ENCODE measurements at regions not wholly inside any gene's neighbourhood (a gene's known extent, or its start where the extent isn't known, plus 50 kb on each side); places are given as distances from the start of the nearest gene placed in this dataset.

DNA sequence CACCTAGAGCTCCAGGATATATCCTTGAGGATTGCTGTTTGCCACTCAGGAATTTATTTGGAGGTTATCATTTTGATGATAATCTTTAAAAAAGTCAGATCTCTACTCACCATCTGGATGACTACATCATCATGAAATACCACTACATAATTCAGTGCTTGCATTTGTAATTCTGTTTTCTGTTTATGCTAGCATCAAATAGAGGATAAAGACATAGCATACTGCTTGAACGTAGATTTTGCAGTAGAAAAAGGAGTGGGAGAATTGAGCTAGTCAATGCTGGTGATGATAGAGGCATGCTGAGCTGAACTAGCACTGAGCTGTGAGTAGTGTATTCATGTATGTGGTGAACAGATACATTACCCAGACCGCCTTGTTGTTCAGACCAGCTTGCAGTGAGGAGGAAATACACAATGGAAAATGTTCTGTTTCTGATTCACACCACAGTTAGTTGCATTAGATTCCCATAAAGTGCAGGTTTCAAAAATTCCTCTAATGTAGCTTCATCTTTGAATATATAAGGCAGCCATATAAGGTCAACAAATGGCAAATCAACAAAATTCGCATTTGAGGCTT, 68.8 kb upstream of the CDC42EP3 start:
- TF ChIP-seq FOXA1 (IDR thresholded peaks at IDR 0.05) (no peak), MAX (IDR thresholded peaks at IDR 0.05) (no peak), TAF1 (conservative IDR thresholded peaks at IDR 0.05) (no peak), ZBTB33 (IDR thresholded peaks at IDR 0.05) (no peak), RXRA (IDR thresholded peaks at IDR 0.05) (no peak), RAD21 (IDR thresholded peaks at IDR 0.05) (no peak), NR2F2 (IDR thresholded peaks at IDR 0.05) (no peak), SP1 (IDR thresholded peaks at IDR 0.05) (no peak), GABPA (IDR thresholded peaks at IDR 0.05 in 1 of 2, conservative IDR thresholded peaks at IDR 0.05 in 1 of 2) (no peak), YY1 (IDR thresholded peaks at IDR 0.05) (no peak), JUND (IDR thresholded peaks at IDR 0.05) (no peak)
- TF ChIP-seq, protein P1, sequence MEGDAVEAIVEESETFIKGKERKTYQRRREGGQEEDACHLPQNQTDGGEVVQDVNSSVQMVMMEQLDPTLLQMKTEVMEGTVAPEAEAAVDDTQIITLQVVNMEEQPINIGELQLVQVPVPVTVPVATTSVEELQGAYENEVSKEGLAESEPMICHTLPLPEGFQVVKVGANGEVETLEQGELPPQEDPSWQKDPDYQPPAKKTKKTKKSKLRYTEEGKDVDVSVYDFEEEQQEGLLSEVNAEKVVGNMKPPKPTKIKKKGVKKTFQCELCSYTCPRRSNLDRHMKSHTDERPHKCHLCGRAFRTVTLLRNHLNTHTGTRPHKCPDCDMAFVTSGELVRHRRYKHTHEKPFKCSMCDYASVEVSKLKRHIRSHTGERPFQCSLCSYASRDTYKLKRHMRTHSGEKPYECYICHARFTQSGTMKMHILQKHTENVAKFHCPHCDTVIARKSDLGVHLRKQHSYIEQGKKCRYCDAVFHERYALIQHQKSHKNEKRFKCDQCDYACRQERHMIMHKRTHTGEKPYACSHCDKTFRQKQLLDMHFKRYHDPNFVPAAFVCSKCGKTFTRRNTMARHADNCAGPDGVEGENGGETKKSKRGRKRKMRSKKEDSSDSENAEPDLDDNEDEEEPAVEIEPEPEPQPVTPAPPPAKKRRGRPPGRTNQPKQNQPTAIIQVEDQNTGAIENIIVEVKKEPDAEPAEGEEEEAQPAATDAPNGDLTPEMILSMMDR (IDR thresholded peaks at IDR 0.05; ENCODE audit: low read depth, low read length, missing input control) = no peak
- TF ChIP-seq, protein P2, sequence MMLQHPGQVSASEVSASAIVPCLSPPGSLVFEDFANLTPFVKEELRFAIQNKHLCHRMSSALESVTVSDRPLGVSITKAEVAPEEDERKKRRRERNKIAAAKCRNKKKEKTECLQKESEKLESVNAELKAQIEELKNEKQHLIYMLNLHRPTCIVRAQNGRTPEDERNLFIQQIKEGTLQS (IDR thresholded peaks at IDR 0.05) = no peak
- TF ChIP-seq, protein P3, sequence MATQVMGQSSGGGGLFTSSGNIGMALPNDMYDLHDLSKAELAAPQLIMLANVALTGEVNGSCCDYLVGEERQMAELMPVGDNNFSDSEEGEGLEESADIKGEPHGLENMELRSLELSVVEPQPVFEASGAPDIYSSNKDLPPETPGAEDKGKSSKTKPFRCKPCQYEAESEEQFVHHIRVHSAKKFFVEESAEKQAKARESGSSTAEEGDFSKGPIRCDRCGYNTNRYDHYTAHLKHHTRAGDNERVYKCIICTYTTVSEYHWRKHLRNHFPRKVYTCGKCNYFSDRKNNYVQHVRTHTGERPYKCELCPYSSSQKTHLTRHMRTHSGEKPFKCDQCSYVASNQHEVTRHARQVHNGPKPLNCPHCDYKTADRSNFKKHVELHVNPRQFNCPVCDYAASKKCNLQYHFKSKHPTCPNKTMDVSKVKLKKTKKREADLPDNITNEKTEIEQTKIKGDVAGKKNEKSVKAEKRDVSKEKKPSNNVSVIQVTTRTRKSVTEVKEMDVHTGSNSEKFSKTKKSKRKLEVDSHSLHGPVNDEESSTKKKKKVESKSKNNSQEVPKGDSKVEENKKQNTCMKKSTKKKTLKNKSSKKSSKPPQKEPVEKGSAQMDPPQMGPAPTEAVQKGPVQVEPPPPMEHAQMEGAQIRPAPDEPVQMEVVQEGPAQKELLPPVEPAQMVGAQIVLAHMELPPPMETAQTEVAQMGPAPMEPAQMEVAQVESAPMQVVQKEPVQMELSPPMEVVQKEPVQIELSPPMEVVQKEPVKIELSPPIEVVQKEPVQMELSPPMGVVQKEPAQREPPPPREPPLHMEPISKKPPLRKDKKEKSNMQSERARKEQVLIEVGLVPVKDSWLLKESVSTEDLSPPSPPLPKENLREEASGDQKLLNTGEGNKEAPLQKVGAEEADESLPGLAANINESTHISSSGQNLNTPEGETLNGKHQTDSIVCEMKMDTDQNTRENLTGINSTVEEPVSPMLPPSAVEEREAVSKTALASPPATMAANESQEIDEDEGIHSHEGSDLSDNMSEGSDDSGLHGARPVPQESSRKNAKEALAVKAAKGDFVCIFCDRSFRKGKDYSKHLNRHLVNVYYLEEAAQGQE (IDR thresholded peaks at IDR 0.05) = no peak
